ENCODE measurements at regions not wholly inside any gene's neighbourhood (a gene's known extent, or its start where the extent isn't known, plus 50 kb on each side); places are given as distances from the start of the nearest gene placed in this dataset.

DNA sequence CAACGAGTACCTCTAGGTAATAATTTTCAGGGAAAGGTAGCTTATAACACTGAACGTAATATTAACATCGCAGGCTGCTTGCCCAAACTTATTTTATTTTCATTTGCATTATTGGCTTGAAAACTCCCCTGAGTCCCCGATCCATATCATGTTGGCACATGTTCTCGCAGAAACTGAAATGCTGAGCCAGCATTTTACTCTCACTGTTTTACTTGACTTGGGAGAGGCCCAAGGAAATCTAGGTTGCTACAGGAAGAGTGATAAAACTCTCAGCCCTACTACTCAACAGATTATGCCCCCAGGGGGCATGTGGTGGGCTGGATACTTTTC lies 183.5 kb upstream of the HABP2 start:
- no peak for DNase-seq (ENCODE audit: low spot score)
- TF ChIP-seq, protein P1, sequence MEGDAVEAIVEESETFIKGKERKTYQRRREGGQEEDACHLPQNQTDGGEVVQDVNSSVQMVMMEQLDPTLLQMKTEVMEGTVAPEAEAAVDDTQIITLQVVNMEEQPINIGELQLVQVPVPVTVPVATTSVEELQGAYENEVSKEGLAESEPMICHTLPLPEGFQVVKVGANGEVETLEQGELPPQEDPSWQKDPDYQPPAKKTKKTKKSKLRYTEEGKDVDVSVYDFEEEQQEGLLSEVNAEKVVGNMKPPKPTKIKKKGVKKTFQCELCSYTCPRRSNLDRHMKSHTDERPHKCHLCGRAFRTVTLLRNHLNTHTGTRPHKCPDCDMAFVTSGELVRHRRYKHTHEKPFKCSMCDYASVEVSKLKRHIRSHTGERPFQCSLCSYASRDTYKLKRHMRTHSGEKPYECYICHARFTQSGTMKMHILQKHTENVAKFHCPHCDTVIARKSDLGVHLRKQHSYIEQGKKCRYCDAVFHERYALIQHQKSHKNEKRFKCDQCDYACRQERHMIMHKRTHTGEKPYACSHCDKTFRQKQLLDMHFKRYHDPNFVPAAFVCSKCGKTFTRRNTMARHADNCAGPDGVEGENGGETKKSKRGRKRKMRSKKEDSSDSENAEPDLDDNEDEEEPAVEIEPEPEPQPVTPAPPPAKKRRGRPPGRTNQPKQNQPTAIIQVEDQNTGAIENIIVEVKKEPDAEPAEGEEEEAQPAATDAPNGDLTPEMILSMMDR (IDR thresholded peaks at IDR 0.05; ENCODE audit: extremely low read depth, insufficient read depth, missing control alignments): no peak
- in situ Hi-C loops (cut with MboI; ENCODE audit: low pct_unique_long_range_greater_than_20kb, low sequenced_read_pairs, unreplicated experiment): no loop called here

DNA sequence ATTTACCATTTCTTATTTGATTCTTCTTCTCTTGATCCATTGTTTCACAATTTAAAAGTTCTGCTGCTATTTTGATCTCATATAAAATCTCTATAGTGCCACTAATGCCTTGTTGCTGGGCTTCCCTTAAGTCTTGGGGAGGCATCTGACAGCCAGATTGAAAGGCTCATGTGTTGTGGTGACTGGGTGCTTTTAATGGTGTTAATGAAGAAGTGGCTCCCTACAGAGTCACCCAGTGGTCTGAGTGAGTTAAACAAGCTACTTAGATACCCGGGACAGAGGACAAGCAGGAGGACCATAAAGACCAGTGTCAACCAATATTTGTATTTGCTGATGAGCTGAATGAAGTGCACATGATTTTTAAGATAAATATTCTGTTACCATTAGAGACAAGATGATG lies 176.4 kb upstream of the HABP2 start:
- no peak for DNase-seq (ENCODE audit: low spot score)
- in situ Hi-C loops (cut with MboI; ENCODE audit: low pct_unique_long_range_greater_than_20kb, low sequenced_read_pairs, unreplicated experiment): no loop called here
- TF ChIP-seq, protein P1 (IDR thresholded peaks at IDR 0.05; ENCODE audit: extremely low read depth, insufficient read depth, missing control alignments): no peak

DNA sequence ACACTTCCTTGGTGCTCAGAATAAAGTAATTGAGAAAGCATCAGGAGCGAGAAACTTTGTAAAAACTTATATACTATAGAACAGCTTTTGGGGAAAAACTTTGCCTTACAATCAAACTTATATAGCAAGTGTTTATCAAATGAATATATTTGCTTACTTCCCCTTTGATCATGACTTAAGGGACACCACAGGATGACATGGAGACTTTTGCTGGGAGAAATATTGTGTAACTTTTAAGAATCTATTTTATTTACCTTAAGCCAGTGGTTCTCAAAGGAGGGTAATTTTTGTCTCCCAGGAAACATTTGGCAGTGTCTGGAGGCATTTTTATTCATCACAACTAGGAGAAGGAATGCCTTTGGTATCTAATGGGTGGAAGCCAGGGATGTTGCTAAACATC lies 173.8 kb upstream of the HABP2 start:
- DNase-seq (ENCODE audit: low spot score): no peak
- TF ChIP-seq, protein P1 (IDR thresholded peaks at IDR 0.05; ENCODE audit: extremely low read depth, insufficient read depth, missing control alignments): no peak
- in situ Hi-C loops (cut with MboI; ENCODE audit: low pct_unique_long_range_greater_than_20kb, low sequenced_read_pairs, unreplicated experiment): no loop called here

DNA sequence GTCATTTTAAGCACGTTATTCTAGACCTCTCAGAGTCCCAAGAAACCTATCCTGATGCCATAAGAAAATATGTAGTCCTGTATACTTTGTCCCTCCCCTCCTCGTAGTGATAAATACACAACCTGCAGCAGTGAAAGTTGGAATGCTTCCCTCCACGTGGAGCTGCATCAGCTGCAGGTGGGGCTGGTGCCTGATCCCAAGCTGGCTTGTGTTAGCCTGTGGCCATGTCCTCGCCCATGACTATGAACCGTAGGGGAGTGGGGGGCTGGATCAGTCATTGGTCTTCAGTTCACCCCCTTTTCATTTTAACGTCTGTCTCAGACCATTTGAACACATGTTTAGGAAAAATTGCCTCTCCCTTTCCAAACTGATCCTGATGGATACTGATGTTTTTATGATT lies 171.4 kb upstream of the HABP2 start:
- DNase-seq (ENCODE audit: low spot score): no peak
- TF ChIP-seq, protein P1 (IDR thresholded peaks at IDR 0.05; ENCODE audit: extremely low read depth, insufficient read depth, missing control alignments): no peak
- in situ Hi-C loops (cut with MboI; ENCODE audit: low pct_unique_long_range_greater_than_20kb, low sequenced_read_pairs, unreplicated experiment): no loop called here

DNA sequence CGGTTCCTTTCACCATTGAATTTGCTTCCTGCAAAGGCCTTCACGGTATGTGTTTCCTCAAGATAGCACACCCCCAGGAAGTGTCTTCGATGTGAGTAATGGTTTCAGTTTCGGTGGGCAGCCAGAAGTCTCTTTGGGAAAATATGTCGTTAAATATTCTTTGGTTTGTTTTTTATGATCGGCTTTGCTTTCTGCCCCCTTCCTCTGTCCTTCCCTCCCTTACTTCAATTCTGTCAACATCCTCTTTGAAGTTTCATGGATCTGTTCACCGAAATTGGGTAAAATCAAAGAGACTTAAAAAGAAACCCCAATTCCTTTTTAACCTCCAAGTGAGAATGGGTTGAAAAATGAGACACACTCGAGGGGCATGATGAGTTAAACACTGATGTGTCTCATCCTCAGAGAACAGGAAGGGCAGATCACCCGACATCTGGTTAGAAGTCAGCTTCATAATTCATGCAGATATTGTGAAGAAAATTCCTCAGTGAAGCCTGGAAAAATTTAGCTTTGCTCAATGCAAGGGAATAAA lies 170.8 kb upstream of the HABP2 start:
- in situ Hi-C loops (cut with MboI; ENCODE audit: low pct_unique_long_range_greater_than_20kb, low sequenced_read_pairs, unreplicated experiment): no loop called here
- no peak for DNase-seq (ENCODE audit: low spot score)
- TF ChIP-seq, protein P1 (IDR thresholded peaks at IDR 0.05; ENCODE audit: extremely low read depth, insufficient read depth, missing control alignments): no peak

DNA sequence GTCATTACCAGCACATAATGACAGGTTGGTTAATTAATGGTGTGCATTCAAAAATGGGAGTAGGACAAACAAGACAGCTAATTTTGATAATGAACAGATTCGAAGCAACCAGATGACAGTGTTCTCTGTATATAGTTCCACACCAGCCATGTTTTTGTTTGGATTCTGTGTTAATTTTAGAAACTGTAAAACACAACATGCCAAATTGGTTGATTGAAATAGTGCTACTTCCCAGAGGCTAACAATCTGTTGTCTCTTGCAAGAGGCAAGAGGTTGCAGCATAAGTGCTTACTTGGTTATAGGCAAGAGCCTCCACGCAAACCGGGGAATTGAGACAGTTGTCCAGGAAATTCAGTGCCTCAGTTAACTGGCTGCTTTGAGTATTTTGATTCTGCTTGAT lies 170.2 kb upstream of the HABP2 start:
- TF ChIP-seq, protein P1 (IDR thresholded peaks at IDR 0.05; ENCODE audit: extremely low read depth, insufficient read depth, missing control alignments): no peak
- no peak for DNase-seq (ENCODE audit: low spot score)
- in situ Hi-C loops (cut with MboI; ENCODE audit: low pct_unique_long_range_greater_than_20kb, low sequenced_read_pairs, unreplicated experiment): no loop called here

DNA sequence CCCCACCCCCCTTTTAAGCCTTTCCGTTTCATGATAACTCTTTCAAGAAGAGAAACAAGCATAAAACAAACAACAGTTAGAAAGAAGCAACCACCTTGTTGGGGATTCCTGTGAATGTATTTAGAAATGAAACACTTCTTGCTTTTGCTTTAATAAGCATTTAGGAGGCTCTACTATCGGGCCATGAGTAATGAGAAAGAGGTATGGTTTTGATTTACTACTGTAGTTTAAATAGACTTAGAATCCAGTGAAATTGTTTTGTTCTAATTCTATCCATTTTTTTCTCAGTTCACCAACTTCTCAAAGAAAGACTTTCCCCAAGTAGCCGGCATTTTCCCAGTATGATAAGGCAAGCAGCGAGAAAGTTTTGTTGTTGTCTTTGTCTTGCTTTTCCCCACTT lies 168.7 kb upstream of the HABP2 start:
- TF ChIP-seq, protein P1 (IDR thresholded peaks at IDR 0.05; ENCODE audit: extremely low read depth, insufficient read depth, missing control alignments): no peak
- no peak for DNase-seq (ENCODE audit: low spot score)
- in situ Hi-C loops (cut with MboI; ENCODE audit: low pct_unique_long_range_greater_than_20kb, low sequenced_read_pairs, unreplicated experiment): no loop called here
